Mucosa of gallbladder (tissue), 1 donor: ENCODE measurements at regions not wholly inside any gene's neighbourhood (a gene's known extent, or its start where the extent isn't known, plus 50 kb on each side); places are given as distances from the start of the nearest gene placed in this dataset.

Experiments used
- DNase-seq: peaks from one replicate; pipeline ENCODE4 v3.0.0-alpha.2; 2020; ENCODE audit warnings: low spot score
- donor health status: DM: no; HTN: no; CAD: no.

- DNase-seq: no peak
These were observed 107.6 kb downstream of the RBFOX3 start for GRCh38 chr17:79503126-79503839.

GRCh38 chr17:79501910-79502309, 108.9 kb downstream of the RBFOX3 start:
- no peak for DNase-seq

GRCh38 chr17:79500745-79501618, 109.9 kb downstream of the RBFOX3 start:
- DNase-seq: no peak

DNA sequence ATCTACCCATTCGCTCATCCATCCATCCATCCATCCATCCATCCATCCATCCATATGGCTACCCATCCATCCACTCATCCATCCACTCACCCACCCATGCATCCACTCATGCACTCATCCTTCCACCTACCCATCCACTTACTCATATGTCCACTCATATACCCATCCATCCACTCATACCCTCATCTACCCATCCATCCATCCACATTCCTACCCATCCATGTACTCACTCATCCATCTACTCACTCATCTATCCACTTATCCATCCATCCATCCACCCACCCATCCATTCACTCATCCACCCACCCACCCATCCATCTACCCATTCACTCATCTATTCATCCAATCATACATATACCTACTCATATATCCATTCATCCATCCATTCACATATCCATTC, 112.0 kb downstream of the RBFOX3 start:
- DNase-seq: no peak

GRCh38 chr17:79497777-79498348, 113.0 kb downstream of the RBFOX3 start:
- no peak for DNase-seq

DNA sequence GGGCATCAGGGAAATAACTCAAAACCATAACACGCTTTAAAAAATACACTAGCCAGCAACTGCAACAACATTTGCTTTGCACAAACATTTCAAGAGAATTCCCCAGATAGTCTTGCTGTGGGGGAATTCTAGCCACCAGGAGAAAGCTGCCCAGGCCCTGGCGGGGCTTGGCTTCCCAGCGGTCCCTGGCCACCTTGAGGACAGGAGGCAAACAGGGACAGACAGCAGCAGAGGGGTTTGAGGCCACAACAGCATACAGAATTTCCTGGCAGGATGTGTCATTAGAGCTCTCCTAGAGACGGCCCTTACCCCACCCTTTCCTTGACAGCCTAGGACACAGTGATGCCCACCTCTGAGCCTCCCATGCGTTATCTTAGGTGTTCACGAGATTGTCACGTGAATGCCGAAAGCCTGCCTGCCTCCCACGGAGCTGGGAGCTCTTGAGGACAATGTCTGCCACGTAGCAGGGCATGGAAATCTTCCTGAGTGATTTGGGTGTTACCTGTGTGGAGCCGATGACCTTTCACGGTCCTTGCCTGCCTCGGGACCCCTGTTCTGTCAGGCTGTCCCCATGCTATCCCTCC, 114.3 kb downstream of the RBFOX3 start:
- DNase-seq: no peak

DNA sequence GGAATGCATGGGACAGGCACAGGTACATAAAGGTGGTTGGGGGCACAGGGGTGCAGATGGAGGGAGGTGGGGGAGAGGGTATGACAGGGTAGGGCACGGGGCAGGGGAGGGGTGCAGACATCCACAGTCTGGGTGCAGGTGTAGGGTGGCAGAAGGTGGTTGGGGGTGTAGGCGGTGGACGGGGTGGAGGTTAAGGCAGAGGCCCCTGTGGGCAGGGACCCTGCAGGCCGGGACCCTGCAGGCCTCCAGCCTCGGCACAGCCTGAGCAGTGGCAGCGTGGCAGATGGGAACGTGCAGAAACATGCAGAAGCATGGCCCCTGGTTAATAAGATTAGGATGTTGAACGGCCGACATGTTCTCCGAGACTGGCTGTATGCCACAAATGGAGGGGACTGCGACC, 115.2 kb downstream of the RBFOX3 start:
- no peak for DNase-seq

DNA sequence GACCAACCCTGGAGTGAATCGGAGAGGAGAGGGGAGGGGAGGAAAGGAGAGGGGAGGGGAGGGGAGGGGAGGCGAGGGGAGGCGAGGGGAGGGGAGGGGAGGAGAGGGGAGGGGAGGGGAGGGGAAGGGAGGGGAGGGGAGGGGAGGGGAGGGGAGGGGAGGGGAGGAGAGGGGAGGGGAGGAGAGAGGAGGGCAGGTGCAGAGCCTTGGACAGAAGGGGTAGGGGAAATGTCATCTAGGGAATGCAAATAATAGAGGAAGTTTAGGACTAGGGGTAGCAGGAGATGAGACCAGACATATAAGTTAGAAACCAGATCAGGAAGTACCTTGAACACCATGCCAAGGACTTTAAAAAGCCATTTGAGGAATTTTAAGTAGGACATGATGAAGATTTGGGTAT, 119.8 kb downstream of the RBFOX3 start:
- DNase-seq: no peak

- no peak for DNase-seq
These were observed 120.3 kb downstream of the RBFOX3 start for GRCh38 chr17:79490530-79490929.

GRCh38 chr17:79487149-79487548, 123.7 kb downstream of the RBFOX3 start:
- no peak for DNase-seq

GRCh38 chr17:79485991-79486390, 124.9 kb downstream of the RBFOX3 start:
- DNase-seq: no peak

DNA sequence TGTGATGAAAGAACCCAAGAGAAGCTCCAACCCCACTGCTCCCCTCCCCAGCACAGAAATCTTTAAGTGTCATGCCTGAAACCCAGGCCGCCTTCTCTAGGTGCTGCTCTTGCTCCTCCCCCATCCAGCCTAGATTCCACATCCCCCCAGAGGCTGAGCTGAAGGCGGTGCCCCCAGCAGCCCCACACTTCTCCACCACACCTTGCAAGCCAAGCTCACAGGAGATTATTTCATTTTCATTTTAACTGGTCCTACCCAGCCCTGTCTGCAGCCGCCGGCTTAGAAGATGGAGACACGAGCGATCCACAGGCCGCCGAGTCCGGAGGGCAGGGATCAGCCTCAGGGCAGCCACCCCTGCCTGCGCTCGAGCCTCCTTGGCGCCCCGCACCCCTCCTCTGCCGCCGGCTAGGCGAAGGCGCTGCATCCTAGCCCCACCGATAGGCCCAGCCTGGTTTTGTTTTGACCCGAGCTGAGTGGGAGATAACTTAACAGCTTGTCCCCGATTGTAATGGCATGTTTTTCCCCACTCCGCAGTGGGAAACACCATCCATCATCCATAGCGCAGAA, 125.3 kb downstream of the RBFOX3 start:
- no peak for DNase-seq

DNA sequence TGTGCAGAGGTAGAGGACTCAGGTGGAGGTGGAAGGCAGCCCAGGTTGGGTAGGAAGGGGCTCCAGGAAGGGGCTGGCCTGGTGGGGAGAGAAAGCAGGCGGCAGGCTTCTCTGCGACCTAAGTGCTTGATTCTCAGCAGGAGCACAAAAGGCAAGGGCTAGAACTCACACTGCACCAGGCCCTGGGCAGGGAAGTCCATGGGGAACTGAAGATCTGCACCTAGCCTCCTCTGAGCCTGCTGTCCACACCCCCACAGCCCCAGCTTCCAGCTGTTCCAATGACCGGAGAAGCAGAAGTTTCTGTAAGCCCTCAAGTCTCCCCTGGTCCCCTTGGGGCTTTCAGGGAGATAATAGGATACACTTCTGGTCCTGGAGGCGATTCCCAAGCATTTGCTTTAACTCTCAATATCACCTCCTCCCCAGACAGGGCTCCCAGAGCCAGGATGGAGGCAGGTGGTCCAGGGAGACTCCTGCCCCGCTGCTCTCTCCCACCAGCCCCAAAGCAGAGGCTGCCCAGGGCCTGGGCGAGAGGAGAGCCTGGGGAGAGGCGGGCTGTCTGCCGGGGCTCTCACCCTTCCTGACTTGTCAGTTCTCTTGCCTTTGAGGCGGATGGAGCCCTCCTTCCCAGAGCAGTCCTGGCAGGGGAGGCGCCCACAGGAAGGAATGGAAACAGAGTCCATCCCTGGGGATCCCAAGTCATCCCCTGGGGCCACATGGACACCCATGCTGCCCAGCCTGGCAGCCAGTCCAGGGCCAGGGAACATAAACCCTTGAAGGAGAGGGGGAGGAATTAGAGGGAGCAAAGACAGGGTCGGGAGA, 126.0 kb downstream of the RBFOX3 start:
- no peak for DNase-seq

GRCh38 chr17:79483842-79484241, 127.0 kb downstream of the RBFOX3 start:
- no peak for DNase-seq

- DNase-seq: no peak
These were observed 127.9 kb downstream of the RBFOX3 start for GRCh38 chr17:79482727-79483521.

GRCh38 chr17:79479876-79480275, 131.0 kb downstream of the RBFOX3 start:
- DNase-seq: no peak

DNA sequence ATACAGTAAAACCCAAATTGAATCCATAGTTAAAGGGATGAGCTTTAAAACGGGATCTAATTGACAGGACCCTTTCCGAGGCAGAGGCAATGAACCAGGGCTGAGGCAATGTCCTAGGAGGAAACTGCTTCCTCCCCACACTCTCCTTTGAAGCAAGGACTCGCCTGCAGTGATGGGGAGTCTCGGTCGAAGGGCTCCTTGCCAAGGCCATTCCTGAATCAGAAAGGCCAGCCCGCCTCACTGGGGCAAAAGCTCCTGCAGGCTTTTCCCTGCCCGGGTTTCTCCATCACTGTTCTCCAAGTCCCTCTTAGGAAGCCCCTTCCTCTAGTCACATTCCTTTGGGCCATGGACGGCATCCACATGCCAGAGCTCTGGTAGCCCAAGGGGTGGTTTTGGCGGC, 132.0 kb downstream of the RBFOX3 start:
- DNase-seq: no peak

DNA sequence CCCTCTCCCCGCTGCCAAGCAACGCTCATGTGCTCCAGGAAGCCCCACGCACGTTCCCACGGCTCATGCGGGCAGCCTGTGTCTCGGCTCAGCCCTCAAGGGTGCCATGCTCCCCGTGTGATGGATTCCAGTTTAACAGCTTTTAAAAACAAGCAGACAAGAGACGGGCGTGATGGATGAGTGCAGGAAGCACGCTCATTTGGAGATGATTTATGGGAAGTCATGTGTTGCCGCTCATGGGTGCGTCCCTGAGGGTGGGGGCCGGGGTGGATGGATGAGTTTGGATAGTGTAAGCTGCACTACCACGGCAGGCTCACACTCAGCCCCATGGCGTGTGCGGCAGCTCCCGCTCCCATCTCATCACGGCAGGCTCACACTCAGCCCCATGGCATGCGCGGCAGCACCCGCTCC, 132.8 kb downstream of the RBFOX3 start:
- DNase-seq: no peak

DNA sequence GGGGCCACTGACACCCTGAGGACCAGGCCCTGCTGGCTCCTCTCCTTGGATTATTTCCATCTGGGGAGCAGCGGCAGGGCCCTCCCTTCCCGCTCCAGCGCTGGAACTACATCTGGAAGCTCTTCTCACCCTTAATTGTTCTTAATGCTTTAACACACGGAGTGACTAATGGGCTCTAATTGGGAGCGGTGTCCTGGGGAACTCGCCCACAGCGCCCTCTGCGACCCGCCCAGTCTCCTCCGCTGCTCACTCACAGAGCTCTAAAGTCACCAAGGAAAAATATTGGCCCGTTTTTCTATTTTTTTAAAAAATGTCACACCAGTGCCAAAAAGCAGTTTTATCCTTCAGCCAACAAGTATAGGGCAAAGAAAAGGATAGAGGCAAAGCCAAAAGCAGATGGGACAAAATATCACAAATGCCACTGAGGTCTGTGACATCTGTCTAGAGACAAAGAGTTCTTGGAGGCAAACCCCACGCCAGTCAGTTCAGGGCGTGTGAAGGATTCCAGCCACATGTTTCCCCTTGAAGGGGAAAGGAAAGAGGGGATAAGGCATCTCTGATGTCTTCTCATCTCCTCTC, 134.7 kb downstream of the RBFOX3 start:
- no peak for DNase-seq

DNA sequence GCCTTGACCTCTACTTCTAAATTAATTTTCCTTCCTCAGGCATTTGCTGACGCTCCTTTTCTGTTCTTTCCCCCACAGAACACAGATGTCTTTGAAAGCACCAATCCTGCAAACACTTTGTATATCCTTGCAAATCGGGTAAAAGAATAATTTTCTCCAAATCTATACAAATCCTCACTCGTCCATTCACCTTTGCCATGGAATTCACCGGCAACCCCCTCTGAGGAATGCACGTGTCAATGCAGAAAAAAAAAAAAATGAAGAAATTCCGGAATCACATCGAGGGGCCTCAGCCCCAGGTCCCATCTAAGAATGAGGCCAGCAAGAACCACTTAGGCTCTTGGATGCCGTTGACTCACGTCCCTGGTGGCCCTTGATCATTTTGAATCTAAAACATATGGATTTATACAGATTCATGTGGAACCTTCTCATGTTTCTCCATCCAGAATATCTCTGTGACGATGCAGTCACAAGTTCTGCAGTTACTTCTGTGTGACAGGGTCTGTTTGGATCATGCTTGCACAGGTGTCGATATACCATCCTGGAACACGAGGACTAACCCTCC, 136.9 kb downstream of the RBFOX3 start:
- DNase-seq: no peak
